CD4-positive, alpha-beta T cell (primary cell): ENCODE measurements at regions not wholly inside any gene's neighbourhood (a gene's known extent, or its start where the extent isn't known, plus 50 kb on each side); places are given as distances from the start of the nearest gene placed in this dataset.

Source experiments
- ATAC-seq: fragments of 200-7000 bp; cut with Tn5 transposase; one replicate; pipeline ENCODE4 v1.10.0; 2022; ENCODE audit warnings: mild to moderate bottlenecking; ENCODE audit not compliant: poor library complexity
- CTCF ChIA-PET: fragments of 350-600 bp; sonication (Branson Sonifier 250); formaldehyde crosslinking; loops from one replicate; lab custom pipeline; 2021; ENCODE audit warnings: antibody characterized with exemption, inconsistent platforms; lab: Charles Lee
- POLR2A ChIA-PET: fragments of 350-600 bp; sonication (Branson Sonifier 250); formaldehyde crosslinking; loops from one replicate; lab custom pipeline; 2021; ENCODE audit warnings: antibody characterized with exemption, inconsistent platforms; lab: Charles Lee
- DNase-seq, 14 experiments: peaks; one replicate each; pipeline ENCODE4 v3.0.0-alpha.2; 2013 to 2020; ENCODE audit warnings: mixed read lengths in 2 of 14
- H3K27ac ChIP-seq, 2 donors: one replicate each; pipeline versions ENCODE4 v1.5.1 to v1.7.0; 2013; ENCODE audit warnings: low read length in 2 of 2, low read depth in 1 of 2, mild to moderate bottlenecking in 1 of 2
- H3K27me3 ChIP-seq, 2 experiments: 1 replicate in 1 of 2; 2 replicates in 1 of 2; pipeline versions ENCODE4 v1.6.1 to v1.7.0; 2013; ENCODE audit warnings: low read length in 2 of 2, control low read depth in 1 of 2, mild to moderate bottlenecking in 1 of 2, moderate library complexity in 1 of 2; ENCODE audit not compliant: insufficient read depth in 2 of 2, control insufficient read depth in 1 of 2
- H3K36me3 ChIP-seq: one replicate; pipeline ENCODE4 v1.6.1; 2013; ENCODE audit warnings: low read length, control low read depth; ENCODE audit not compliant: insufficient read depth
- H3K4me1 ChIP-seq: one replicate; pipeline ENCODE4 v1.6.1; 2013; ENCODE audit warnings: low read length, control low read depth; ENCODE audit not compliant: insufficient read depth
- H3K4me3 ChIP-seq: one replicate; pipeline ENCODE4 v1.5.1; 2013; ENCODE audit warnings: mild to moderate bottlenecking, low read length, moderate library complexity
- H3K9me3 ChIP-seq, 2 experiments: 1 replicate in 1 of 2; 2 replicates in 1 of 2; pipeline versions ENCODE4 v1.6.1 to v1.7.0; 2013; ENCODE audit warnings: low read length in 2 of 2, mild to moderate bottlenecking in 2 of 2, control low read depth in 1 of 2, moderate library complexity in 1 of 2; ENCODE audit not compliant: control insufficient read depth in 1 of 2, insufficient read depth in 1 of 2
- H3K27ac Mint-ChIP-seq: one replicate; pipeline ENCODE4 v1.8.0; 2020; ENCODE audit warnings: mixed read lengths
- H3K27me3 Mint-ChIP-seq: one replicate; pipeline ENCODE4 v1.8.0; 2021; ENCODE audit warnings: mixed read lengths
- H3K36me3 Mint-ChIP-seq: one replicate; pipeline ENCODE4 v1.8.0; 2021; ENCODE audit warnings: low read depth, mixed read lengths
- H3K4me1 Mint-ChIP-seq: one replicate; pipeline ENCODE4 v1.8.0; 2021; ENCODE audit warnings: low read depth, mixed read lengths
- H3K4me3 Mint-ChIP-seq: one replicate; pipeline ENCODE4 v1.8.0; 2020; ENCODE audit warnings: mild to moderate bottlenecking, mixed read lengths
- H3K9me3 Mint-ChIP-seq: one replicate; pipeline ENCODE4 v1.8.0; 2020; ENCODE audit warnings: mixed read lengths
- intact Hi-C, 2 experiments: fragments of 100-400 bp; cut with DNase I in 1 of 2; cut with micrococcal nuclease in 1 of 2; formaldehyde crosslinking; loops; one replicate each; pipeline versions ENCODE4 v1.15.1 to v1.9.0; 2023 to 2025; cut with DNase I, micrococcal nuclease
- TF ChIP-seq, protein P1 (sequence below): fragments of 200-600 bp; IDR thresholded peaks from one replicate; pipeline ENCODE4 v1.8.0; 2022; ENCODE audit warnings: antibody characterized with exemption, mild to moderate bottlenecking

GRCh38 chr5:135243556-135244285 is 155.3 kb downstream of the MACROH2A1 start:
- no peaks in the 10 kb centered on the region for H3K4me1 Mint-ChIP-seq
- POLR2A ChIA-PET, result no interaction called here
- no peaks in the 10 kb centered on the region for H3K9me3 Mint-ChIP-seq
- no peaks in the 10 kb centered on the region for H3K27me3 Mint-ChIP-seq
- H3K4me3 Mint-ChIP-seq, result no peak overlapping the region
- H3K4me3 ChIP-seq, result no peak overlapping the region
- H3K27ac ChIP-seq, result no peak overlapping the region
- H3K27me3 ChIP-seq, result no peaks in the 10 kb centered on the region
- no peaks in the 10 kb centered on the region for H3K4me1 ChIP-seq
- intact Hi-C loops, result no loop called here
- H3K9me3 ChIP-seq, result no peaks in the 10 kb centered on the region
- ATAC-seq (no peak), DNase-seq (peak in 1 of 14 experiments; percentile 12)
- H3K36me3 Mint-ChIP-seq, result no peaks in the 10 kb centered on the region
- CTCF ChIA-PET, result no interaction called here
- H3K36me3 ChIP-seq, result no peaks in the 10 kb centered on the region
- TF ChIP-seq, protein P1, sequence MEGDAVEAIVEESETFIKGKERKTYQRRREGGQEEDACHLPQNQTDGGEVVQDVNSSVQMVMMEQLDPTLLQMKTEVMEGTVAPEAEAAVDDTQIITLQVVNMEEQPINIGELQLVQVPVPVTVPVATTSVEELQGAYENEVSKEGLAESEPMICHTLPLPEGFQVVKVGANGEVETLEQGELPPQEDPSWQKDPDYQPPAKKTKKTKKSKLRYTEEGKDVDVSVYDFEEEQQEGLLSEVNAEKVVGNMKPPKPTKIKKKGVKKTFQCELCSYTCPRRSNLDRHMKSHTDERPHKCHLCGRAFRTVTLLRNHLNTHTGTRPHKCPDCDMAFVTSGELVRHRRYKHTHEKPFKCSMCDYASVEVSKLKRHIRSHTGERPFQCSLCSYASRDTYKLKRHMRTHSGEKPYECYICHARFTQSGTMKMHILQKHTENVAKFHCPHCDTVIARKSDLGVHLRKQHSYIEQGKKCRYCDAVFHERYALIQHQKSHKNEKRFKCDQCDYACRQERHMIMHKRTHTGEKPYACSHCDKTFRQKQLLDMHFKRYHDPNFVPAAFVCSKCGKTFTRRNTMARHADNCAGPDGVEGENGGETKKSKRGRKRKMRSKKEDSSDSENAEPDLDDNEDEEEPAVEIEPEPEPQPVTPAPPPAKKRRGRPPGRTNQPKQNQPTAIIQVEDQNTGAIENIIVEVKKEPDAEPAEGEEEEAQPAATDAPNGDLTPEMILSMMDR, result no peak
- H3K27ac Mint-ChIP-seq, result no peak overlapping the region

DNA sequence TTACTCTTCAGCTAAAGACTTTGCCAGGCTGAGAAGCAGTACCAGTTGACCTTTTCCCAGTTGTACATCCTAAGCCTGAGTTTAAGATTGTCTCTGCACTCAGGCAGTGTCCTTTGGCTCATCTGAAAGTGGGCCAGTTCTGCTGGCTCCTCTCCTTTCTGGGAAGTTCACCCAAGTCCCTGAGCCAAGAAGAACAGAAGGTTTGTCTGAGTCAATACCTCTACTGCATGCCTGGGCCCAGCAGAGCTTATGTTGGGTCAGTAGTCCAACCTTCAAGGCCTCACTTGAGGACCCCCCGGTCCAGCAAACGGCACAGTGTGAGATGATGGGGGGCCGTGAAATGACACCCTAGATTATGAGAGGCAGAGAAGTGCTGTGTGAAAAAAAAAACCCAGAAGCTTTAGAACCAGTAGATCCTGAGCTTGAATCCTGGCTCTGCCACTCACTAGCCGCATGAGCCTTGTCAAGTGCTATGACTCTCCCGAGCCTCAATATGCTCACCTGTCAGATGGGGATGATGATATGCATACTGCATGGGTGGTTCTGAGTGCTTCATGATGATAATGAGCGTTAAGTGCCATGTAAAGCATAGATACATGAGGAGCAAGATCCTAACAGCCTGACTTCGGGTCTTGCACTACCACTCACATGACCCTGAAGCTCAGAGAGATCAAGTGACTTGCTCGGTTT is 156.0 kb downstream of the MACROH2A1 start:
- H3K4me3 Mint-ChIP-seq, result no peak overlapping the region
- H3K4me1 Mint-ChIP-seq, result no peaks in the 10 kb centered on the region
- no peak overlapping the region for H3K4me3 ChIP-seq
- H3K9me3 ChIP-seq, result no peaks in the 10 kb centered on the region
- no peaks in the 10 kb centered on the region for H3K36me3 ChIP-seq
- no peaks in the 10 kb centered on the region for H3K27me3 ChIP-seq
- CTCF ChIA-PET, result no interaction called here
- POLR2A ChIA-PET, result no interaction called here
- no peak for ATAC-seq
- DNase-seq, result peak in 1 of 14 experiments; percentile 12
- H3K36me3 Mint-ChIP-seq, result no peaks in the 10 kb centered on the region
- no peak overlapping the region for H3K27ac Mint-ChIP-seq
- H3K9me3 Mint-ChIP-seq, result no peaks in the 10 kb centered on the region
- TF ChIP-seq, protein P1, result no peak
- intact Hi-C loops, result no loop called here
- no peaks in the 10 kb centered on the region for H3K27me3 Mint-ChIP-seq
- H3K4me1 ChIP-seq, result no peaks in the 10 kb centered on the region
- no peak overlapping the region for H3K27ac ChIP-seq

DNA sequence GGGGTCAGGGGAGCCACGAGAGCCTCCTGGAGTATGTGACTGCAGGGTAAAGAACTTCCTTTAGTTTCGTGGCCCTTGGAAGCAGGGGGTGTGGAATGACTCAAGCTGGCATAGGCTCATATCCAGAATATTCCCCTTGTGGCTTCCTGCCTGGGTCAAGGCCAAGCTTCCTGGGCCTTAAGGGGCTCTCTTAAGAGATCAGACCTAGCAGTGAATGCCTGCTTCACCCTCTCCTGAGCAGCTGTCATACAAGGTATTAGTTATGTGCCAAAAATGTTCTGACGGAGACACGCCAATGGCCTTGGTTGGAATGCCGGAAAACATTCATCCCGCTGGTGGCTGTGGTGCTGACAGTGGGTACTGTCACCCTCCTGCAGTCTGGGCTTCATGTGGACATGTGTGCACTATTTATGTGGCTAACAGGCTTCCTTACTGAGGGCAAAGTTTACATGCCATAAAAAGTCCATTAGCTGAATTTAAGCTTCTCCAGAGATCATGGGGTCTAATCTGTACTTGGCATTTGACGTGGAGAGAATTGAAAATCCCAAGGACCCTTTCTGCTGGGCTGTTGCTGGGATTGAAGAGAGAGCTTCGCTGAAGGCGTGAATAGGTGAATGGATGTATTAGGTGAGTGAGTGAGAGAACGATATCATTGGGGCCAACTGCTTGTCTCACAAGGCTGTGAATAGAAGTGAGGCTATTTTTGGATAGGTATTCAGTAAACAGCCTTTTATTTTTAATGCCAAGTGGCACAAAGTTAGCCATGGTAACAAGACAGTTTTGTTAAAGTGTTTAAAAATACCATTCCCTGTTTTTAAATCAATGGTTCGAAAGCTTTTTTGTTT is 156.8 kb downstream of the MACROH2A1 start:
- no peaks in the 10 kb centered on the region for H3K27me3 Mint-ChIP-seq
- TF ChIP-seq, protein P1, result no peak
- DNase-seq, result peak in 1 of 14 experiments; percentile 8
- POLR2A ChIA-PET, result no interaction called here
- CTCF ChIA-PET, result no interaction called here
- Histone ChIP-seq H3K4me3 (no peak overlapping the region), H3K9me3 (no peaks in the 10 kb centered on the region), H3K27ac (no peak overlapping the region), H3K36me3 (no peaks in the 10 kb centered on the region), H3K4me1 (no peaks in the 10 kb centered on the region), H3K27me3 (no peaks in the 10 kb centered on the region)
- H3K9me3 Mint-ChIP-seq, result no peaks in the 10 kb centered on the region
- no peak for ATAC-seq
- no peaks in the 10 kb centered on the region for H3K4me1 Mint-ChIP-seq
- H3K27ac Mint-ChIP-seq, result no peak overlapping the region
- intact Hi-C loops, result no loop called here
- no peak overlapping the region for H3K4me3 Mint-ChIP-seq
- H3K36me3 Mint-ChIP-seq, result no peaks in the 10 kb centered on the region
